ENCODE measurements at regions not wholly inside any gene's neighbourhood (a gene's known extent, or its start where the extent isn't known, plus 50 kb on each side); places are given as distances from the start of the nearest gene placed in this dataset.

DNA sequence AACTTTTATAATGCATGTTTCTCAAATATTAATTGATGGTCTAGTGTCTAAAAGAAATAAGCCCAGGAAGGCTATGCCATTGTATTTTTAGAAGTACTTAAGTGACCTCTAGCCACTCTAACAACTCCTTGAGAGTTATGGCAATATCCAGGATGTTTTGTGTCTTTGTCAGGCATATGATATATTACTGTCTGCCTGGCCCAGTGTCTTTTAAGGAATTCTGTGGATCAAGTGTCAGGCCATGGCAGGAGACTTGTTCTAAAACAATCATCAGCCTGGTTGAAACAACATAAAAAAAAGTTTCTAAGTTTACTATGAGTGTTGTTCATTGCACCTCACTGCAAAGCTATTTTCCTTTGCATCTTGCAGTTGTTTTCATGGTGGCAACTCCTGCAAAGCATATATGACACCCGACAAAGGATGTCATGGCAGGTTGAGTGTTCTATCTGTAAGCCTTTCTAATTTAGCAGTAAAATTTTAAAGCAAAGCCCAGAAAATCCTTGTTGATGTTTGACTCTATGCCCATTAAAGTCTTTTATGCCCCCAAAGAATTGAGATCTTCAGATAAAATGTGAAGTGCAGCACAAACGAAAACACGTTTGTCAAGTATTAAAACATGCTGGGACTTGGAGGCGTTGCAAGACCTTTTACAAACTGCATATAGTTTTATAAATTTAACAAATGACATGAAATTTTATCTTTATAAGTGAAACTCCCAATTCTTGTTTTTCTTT is 89.5 kb upstream of the SLC38A2 start:
- no peak overlapping the region for H3K27ac ChIP-seq (ENCODE audit: low read length, poor library complexity, severe bottlenecking)
- H3K14ac ChIP-seq (ENCODE audit: low read length in 2 of 2): no peak overlapping the region
- no peak overlapping the region for H2BK12ac ChIP-seq (ENCODE audit: low read length in 2 of 2)

DNA sequence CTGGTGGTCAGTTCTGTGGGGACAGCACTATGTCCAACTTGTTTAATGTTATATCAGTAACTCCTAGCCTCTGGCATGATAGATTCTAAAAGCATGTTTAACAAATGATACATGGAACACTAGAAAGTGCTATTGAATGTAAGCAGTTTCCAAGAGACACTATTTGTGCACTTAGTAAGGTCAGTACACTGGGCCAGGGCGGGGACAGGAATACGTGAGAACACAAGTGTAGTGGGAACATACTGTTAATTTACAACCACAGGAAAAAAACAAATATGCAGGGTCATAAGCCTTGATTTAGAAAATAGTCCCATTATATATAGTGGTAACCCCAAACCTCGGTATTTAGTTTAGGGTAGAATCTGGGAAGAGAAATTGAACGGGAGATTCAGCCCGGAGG is 88.9 kb upstream of the SLC38A2 start:
- no peak overlapping the region for H2BK15ac ChIP-seq (ENCODE audit: low read depth, poor library complexity, severe bottlenecking)
- H3K4me1 ChIP-seq (ENCODE audit: control insufficient read depth, insufficient read depth, low read depth, low read length): peaks cover 3% of the 10 kb centered on the region
- H2BK5ac ChIP-seq (ENCODE audit: low read depth, low read length, poor library complexity, severe bottlenecking): no peak overlapping the region
- DNase-seq: peak; percentile 82
- no peaks in the 10 kb centered on the region for H3K27me3 ChIP-seq (ENCODE audit: control insufficient read depth in 1 of 2, insufficient read depth in 1 of 2, low read length in 2 of 2)
- H3K18ac ChIP-seq (ENCODE audit: low read depth in 1 of 2, low read length in 2 of 2): no peak overlapping the region
- H3K14ac ChIP-seq (ENCODE audit: low read length in 2 of 2): no peak overlapping the region
- no peak overlapping the region for H2BK120ac ChIP-seq (ENCODE audit: low read depth, low read length)
- no peak overlapping the region for H3K27ac ChIP-seq (ENCODE audit: low read length, poor library complexity, severe bottlenecking)
- H3K9me3 ChIP-seq (ENCODE audit: control insufficient read depth, low read length): peaks cover 13% of the 10 kb centered on the region
- H4K8ac ChIP-seq (ENCODE audit: low read length): no peak overlapping the region
- no peaks in the 10 kb centered on the region for H3K36me3 ChIP-seq (ENCODE audit: control insufficient read depth in 1 of 2, insufficient read depth in 2 of 2, low read depth in 1 of 2, low read length in 2 of 2)
- H2BK12ac ChIP-seq (ENCODE audit: low read length in 2 of 2): no peak overlapping the region
- no peak overlapping the region for H4K91ac ChIP-seq (ENCODE audit: low read length)
- no peak overlapping the region for H3K9ac ChIP-seq (ENCODE audit: low read length)
- H3K4me3 ChIP-seq (ENCODE audit: insufficient read depth in 1 of 2, low read depth in 1 of 2, low read length in 2 of 2): no peak overlapping the region
- peaks cover 2% of the 10 kb centered on the region for H3K79me1 ChIP-seq (replicated peaks; ENCODE audit: low read length, poor library complexity, severe bottlenecking)
- WGBS: 53% methylated on average over 3 of the region's 5 CpGs
- no peak overlapping the region for H2AFZ ChIP-seq (ENCODE audit: low read depth, low read length)
- no peak overlapping the region for H3K4me2 ChIP-seq (ENCODE audit: low read length, poor library complexity, severe bottlenecking)
- H2AK5ac ChIP-seq (ENCODE audit: low read length, severe bottlenecking): peak overlapping the region; percentile 46
- H3K4ac ChIP-seq (ENCODE audit: low read depth in 1 of 2, low read length in 2 of 2): no peak overlapping the region
- no peak overlapping the region for H3K23ac ChIP-seq (ENCODE audit: low read length in 2 of 2)

More for the DNA sequence above, 89.5 kb upstream of the SLC38A2 start:
- H2BK5ac ChIP-seq (ENCODE audit: low read depth, low read length, poor library complexity, severe bottlenecking): no peak overlapping the region
- DNase-seq: peak; percentile 67
- no peak overlapping the region for H2BK120ac ChIP-seq (ENCODE audit: low read depth, low read length)
- H3K9ac ChIP-seq (ENCODE audit: low read length): no peak overlapping the region
- H4K8ac ChIP-seq (ENCODE audit: low read length): no peak overlapping the region
- no peak overlapping the region for H3K4ac ChIP-seq (ENCODE audit: low read depth in 1 of 2, low read length in 2 of 2)
- H4K91ac ChIP-seq (ENCODE audit: low read length): no peak overlapping the region
- no peaks in the 10 kb centered on the region for H3K36me3 ChIP-seq (ENCODE audit: control insufficient read depth in 1 of 2, insufficient read depth in 2 of 2, low read depth in 1 of 2, low read length in 2 of 2)
- no peak overlapping the region for H2BK15ac ChIP-seq (ENCODE audit: low read depth, poor library complexity, severe bottlenecking)
- 45% methylated on average over 2 of the region's 4 CpGs for WGBS
- no peak overlapping the region for H3K4me2 ChIP-seq (ENCODE audit: low read length, poor library complexity, severe bottlenecking)
- no peaks in the 10 kb centered on the region for H3K27me3 ChIP-seq (ENCODE audit: control insufficient read depth in 1 of 2, insufficient read depth in 1 of 2, low read length in 2 of 2)
- peaks cover 13% of the 10 kb centered on the region for H3K9me3 ChIP-seq (ENCODE audit: control insufficient read depth, low read length)
- peaks cover 3% of the 10 kb centered on the region for H3K4me1 ChIP-seq (ENCODE audit: control insufficient read depth, insufficient read depth, low read depth, low read length)
- H2AFZ ChIP-seq (ENCODE audit: low read depth, low read length): no peak overlapping the region
- no peak overlapping the region for H2AK5ac ChIP-seq (ENCODE audit: low read length, severe bottlenecking)
- no peak overlapping the region for H3K23ac ChIP-seq (ENCODE audit: low read length in 2 of 2)
- H3K18ac ChIP-seq (ENCODE audit: low read depth in 1 of 2, low read length in 2 of 2): no peak overlapping the region
- H3K4me3 ChIP-seq (ENCODE audit: insufficient read depth in 1 of 2, low read depth in 1 of 2, low read length in 2 of 2): no peak overlapping the region
- peaks cover 2% of the 10 kb centered on the region for H3K79me1 ChIP-seq (replicated peaks; ENCODE audit: low read length, poor library complexity, severe bottlenecking)

DNA sequence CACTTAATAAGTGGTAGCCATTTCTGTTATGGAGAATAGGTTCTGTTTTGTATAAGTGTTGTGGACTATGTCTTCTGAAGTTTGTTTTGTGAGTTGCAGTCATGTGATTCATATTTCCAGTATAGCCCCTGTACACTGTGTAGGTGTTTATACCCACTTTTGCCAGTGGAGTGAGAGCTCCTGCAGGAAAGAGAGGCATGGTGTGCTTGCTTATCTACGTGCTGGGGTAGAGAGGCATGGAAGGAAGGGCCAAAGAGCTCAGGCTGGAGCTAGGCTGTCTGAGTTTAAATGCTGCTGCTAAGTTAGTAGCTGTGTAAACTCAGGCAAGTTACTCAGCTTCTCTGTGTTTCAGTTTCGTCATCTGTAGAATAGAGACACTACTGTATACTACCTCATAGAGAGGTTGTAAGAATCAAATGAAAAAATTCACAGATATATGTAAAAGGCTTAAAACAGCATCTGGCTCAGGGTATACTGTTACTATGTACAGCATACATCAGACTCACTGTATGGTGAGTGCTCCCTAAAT is 88.2 kb upstream of the SLC38A2 start:
- Histone ChIP-seq H3K23ac (ENCODE audit: low read length in 2 of 2) (no peak overlapping the region), H3K4me1 (ENCODE audit: control insufficient read depth, insufficient read depth, low read depth, low read length) (peaks cover 3% of the 10 kb centered on the region), H3K4me2 (ENCODE audit: low read length, poor library complexity, severe bottlenecking) (no peak overlapping the region), H3K14ac (ENCODE audit: low read length in 2 of 2) (peak overlapping the region in 1 of 2 experiments; percentile 68), H3K9ac (ENCODE audit: low read length) (no peak overlapping the region), H3K36me3 (ENCODE audit: control insufficient read depth in 1 of 2, insufficient read depth in 2 of 2, low read depth in 1 of 2, low read length in 2 of 2) (no peaks in the 10 kb centered on the region), H2BK15ac (ENCODE audit: low read depth, poor library complexity, severe bottlenecking) (peak overlapping the region; percentile 73), H4K8ac (ENCODE audit: low read length) (peak overlapping the region; percentile 27), H3K27ac (ENCODE audit: low read length, poor library complexity, severe bottlenecking) (no peak overlapping the region), H3K4ac (ENCODE audit: low read depth in 1 of 2, low read length in 2 of 2) (peak overlapping the region in 1 of 2 experiments; percentile 88), H2AK5ac (ENCODE audit: low read length, severe bottlenecking) (no peak overlapping the region), H2AFZ (ENCODE audit: low read depth, low read length) (no peak overlapping the region), H3K4me3 (ENCODE audit: insufficient read depth in 1 of 2, low read depth in 1 of 2, low read length in 2 of 2) (no peak overlapping the region), H3K18ac (ENCODE audit: low read depth in 1 of 2, low read length in 2 of 2) (peak overlapping the region; percentile 62 to 86), H3K9me3 (ENCODE audit: control insufficient read depth, low read length) (peaks cover 9% of the 10 kb centered on the region), H3K79me1 (replicated peaks; ENCODE audit: low read length, poor library complexity, severe bottlenecking) (peaks cover 2% of the 10 kb centered on the region), H3K27me3 (ENCODE audit: control insufficient read depth in 1 of 2, insufficient read depth in 1 of 2, low read length in 2 of 2) (no peaks in the 10 kb centered on the region), H2BK120ac (ENCODE audit: low read depth, low read length) (no peak overlapping the region), H2BK12ac (ENCODE audit: low read length in 2 of 2) (peak overlapping the region; percentile 81 to 85), H4K91ac (ENCODE audit: low read length) (peak overlapping the region; percentile 84), H2BK5ac (ENCODE audit: low read depth, low read length, poor library complexity, severe bottlenecking) (no peak overlapping the region)
- 82% methylated on average over 1 of the region's 2 CpGs for WGBS
- no peak for DNase-seq

DNA sequence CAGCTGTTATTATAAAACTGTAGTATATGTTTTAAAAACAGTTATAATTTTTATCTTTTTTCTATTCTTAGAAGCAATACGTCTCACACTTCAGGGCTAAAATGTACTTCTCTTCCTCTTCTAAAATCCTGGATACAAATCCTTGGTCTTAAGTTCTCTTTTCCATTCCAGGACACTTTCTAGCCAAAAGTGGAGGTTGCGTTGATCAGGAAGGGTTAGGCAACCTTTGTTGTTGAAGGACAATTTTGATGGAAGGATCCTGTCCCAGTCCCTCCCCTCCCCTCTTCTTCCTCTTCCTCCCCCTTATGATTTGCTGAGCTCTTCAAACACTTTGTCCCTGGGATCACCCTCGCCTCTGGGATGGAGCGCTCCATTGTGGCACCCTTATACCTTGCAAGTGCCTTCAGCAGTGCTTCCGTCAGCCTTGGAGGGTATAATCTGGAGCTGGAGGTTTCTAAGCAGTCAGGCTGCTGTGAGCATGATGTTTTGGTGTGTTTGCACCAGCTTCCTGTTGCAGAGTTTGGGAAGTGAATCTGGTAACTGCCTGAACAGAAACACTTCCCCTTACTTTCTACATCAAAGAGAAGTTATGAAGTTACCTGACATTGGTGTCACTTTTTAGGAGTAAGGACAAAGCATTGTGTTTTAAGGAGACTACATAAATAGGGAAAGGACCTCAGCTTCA is 87.4 kb upstream of the SLC38A2 start:
- peak overlapping the region; percentile 0 to 51 for H2BK12ac ChIP-seq (ENCODE audit: low read length in 2 of 2)
- H3K79me1 ChIP-seq (replicated peaks; ENCODE audit: low read length, poor library complexity, severe bottlenecking): peaks cover 2% of the 10 kb centered on the region
- no peak overlapping the region for H3K4me2 ChIP-seq (ENCODE audit: low read length, poor library complexity, severe bottlenecking)
- no peak overlapping the region for H2AFZ ChIP-seq (ENCODE audit: low read depth, low read length)
- no peaks in the 10 kb centered on the region for H3K27me3 ChIP-seq (ENCODE audit: control insufficient read depth in 1 of 2, insufficient read depth in 1 of 2, low read length in 2 of 2)
- no peak overlapping the region for H3K14ac ChIP-seq (ENCODE audit: low read length in 2 of 2)
- H4K8ac ChIP-seq (ENCODE audit: low read length): peak overlapping the region; percentile 79
- H3K23ac ChIP-seq (ENCODE audit: low read length in 2 of 2): no peak overlapping the region
- peak overlapping the region; percentile 19 for H4K91ac ChIP-seq (ENCODE audit: low read length)
- H2BK5ac ChIP-seq (ENCODE audit: low read depth, low read length, poor library complexity, severe bottlenecking): no peak overlapping the region
- peaks cover 2% of the 10 kb centered on the region for H3K9me3 ChIP-seq (ENCODE audit: control insufficient read depth, low read length)
- peak overlapping the region; percentile 13 to 40 for H3K18ac ChIP-seq (ENCODE audit: low read depth in 1 of 2, low read length in 2 of 2)
- no peak overlapping the region for H3K27ac ChIP-seq (ENCODE audit: low read length, poor library complexity, severe bottlenecking)
- no peak overlapping the region for H2AK5ac ChIP-seq (ENCODE audit: low read length, severe bottlenecking)
- no peak overlapping the region for H3K9ac ChIP-seq (ENCODE audit: low read length)
- no peak overlapping the region for H3K4me3 ChIP-seq (ENCODE audit: insufficient read depth in 1 of 2, low read depth in 1 of 2, low read length in 2 of 2)
- peak overlapping the region in 1 of 2 experiments; percentile 21 for H3K4ac ChIP-seq (ENCODE audit: low read depth in 1 of 2, low read length in 2 of 2)
- no peak for DNase-seq
- no peak overlapping the region for H2BK15ac ChIP-seq (ENCODE audit: low read depth, poor library complexity, severe bottlenecking)
- H3K36me3 ChIP-seq (ENCODE audit: control insufficient read depth in 1 of 2, insufficient read depth in 2 of 2, low read depth in 1 of 2, low read length in 2 of 2): no peaks in the 10 kb centered on the region
- H3K4me1 ChIP-seq (ENCODE audit: control insufficient read depth, insufficient read depth, low read depth, low read length): peaks cover 3% of the 10 kb centered on the region
- 100% methylated on average over 4 of the region's 5 CpGs for WGBS
- H2BK120ac ChIP-seq (ENCODE audit: low read depth, low read length): peak overlapping the region; percentile 66
